Activated CD8-positive, alpha-beta T cell treated with anti-CD3 and anti-CD28 coated beads for 36 hours (primary cell): ENCODE measurements at regions not wholly inside any gene's neighbourhood (a gene's known extent, or its start where the extent isn't known, plus 50 kb on each side); places are given as distances from the start of the nearest gene placed in this dataset.

ENCODE experiments used
- ATAC-seq: fragments of 200-7000 bp; cut with Tn5 transposase; one replicate; pipeline ENCODE4 v1.10.0; 2021; ENCODE audit warnings: mild to moderate bottlenecking, moderate library complexity
- CTCF ChIA-PET: fragments of 350-600 bp; sonication (Branson Sonifier 250); formaldehyde crosslinking; loops from one replicate; lab custom pipeline; 2021; ENCODE audit warnings: antibody characterized with exemption; lab: Charles Lee
- POLR2A ChIA-PET: fragments of 350-600 bp; sonication (Branson Sonifier 250); formaldehyde crosslinking; loops from one replicate; lab custom pipeline; 2021; ENCODE audit warnings: antibody characterized with exemption; lab: Charles Lee
- DNase-seq: peaks from one replicate; pipeline ENCODE4 v3.0.0-alpha.2; 2020
- H3K27ac Mint-ChIP-seq: one replicate; pipeline ENCODE4 v1.8.0; 2021; ENCODE audit warnings: mild to moderate bottlenecking, mixed read lengths
- H3K27me3 Mint-ChIP-seq: one replicate; pipeline ENCODE4 v1.8.0; 2021; ENCODE audit warnings: mixed read lengths
- H3K36me3 Mint-ChIP-seq: one replicate; pipeline ENCODE4 v1.8.0; 2021; ENCODE audit warnings: low read depth, mixed read lengths
- H3K4me1 Mint-ChIP-seq: one replicate; pipeline ENCODE4 v1.8.0; 2021; ENCODE audit warnings: low read depth, mixed read lengths
- H3K4me3 Mint-ChIP-seq: one replicate; pipeline ENCODE4 v1.8.0; 2021; ENCODE audit warnings: mild to moderate bottlenecking, moderate library complexity, mixed read lengths
- H3K9me3 Mint-ChIP-seq: one replicate; pipeline ENCODE4 v1.8.0; 2021; ENCODE audit warnings: mixed read lengths
- intact Hi-C: fragments of 100-400 bp; cut with micrococcal nuclease; formaldehyde crosslinking; loops from one replicate; pipeline ENCODE4 v1.10.0; 2022
- TF ChIP-seq, protein P1 (sequence below): fragments of 200-600 bp; IDR thresholded peaks from one replicate; pipeline ENCODE4 v1.8.0; 2022; ENCODE audit warnings: antibody characterized with exemption, mild to moderate bottlenecking

DNA sequence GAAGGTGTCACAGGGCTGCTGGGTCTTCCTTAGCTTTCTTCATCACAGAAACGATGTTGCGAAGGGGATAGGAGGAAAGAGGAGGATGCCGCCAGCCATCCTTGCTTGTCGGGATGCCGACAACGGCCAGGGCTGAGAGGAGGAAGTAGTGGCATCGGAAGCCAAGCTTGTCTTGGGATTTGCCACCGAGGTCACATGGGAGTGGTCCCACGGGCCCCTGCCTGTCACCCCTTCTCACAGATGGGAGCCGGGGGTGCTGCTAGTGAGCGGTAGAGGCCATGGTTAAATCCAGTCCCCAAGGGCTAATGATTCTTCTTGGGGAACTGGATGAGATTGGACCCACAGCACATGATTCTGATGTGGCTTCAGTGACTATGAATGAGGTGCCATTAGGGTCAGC is 1375.8 kb downstream of the BRD1 start:
- Mint-ChIP-seq H3K4me1 (no peaks in the 10 kb centered on the region), H3K9me3 (no peaks in the 10 kb centered on the region), H3K27ac (no peak overlapping the region), H3K4me3 (no peak overlapping the region), H3K27me3 (no peaks in the 10 kb centered on the region), H3K36me3 (no peaks in the 10 kb centered on the region)
- ATAC-seq (no peak), DNase-seq (no peak)
- ChIA-PET POLR2A (no interaction called here), CTCF (no interaction called here)
- intact Hi-C loops: no loop called here
- TF ChIP-seq, protein P1, sequence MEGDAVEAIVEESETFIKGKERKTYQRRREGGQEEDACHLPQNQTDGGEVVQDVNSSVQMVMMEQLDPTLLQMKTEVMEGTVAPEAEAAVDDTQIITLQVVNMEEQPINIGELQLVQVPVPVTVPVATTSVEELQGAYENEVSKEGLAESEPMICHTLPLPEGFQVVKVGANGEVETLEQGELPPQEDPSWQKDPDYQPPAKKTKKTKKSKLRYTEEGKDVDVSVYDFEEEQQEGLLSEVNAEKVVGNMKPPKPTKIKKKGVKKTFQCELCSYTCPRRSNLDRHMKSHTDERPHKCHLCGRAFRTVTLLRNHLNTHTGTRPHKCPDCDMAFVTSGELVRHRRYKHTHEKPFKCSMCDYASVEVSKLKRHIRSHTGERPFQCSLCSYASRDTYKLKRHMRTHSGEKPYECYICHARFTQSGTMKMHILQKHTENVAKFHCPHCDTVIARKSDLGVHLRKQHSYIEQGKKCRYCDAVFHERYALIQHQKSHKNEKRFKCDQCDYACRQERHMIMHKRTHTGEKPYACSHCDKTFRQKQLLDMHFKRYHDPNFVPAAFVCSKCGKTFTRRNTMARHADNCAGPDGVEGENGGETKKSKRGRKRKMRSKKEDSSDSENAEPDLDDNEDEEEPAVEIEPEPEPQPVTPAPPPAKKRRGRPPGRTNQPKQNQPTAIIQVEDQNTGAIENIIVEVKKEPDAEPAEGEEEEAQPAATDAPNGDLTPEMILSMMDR: no peak

DNA sequence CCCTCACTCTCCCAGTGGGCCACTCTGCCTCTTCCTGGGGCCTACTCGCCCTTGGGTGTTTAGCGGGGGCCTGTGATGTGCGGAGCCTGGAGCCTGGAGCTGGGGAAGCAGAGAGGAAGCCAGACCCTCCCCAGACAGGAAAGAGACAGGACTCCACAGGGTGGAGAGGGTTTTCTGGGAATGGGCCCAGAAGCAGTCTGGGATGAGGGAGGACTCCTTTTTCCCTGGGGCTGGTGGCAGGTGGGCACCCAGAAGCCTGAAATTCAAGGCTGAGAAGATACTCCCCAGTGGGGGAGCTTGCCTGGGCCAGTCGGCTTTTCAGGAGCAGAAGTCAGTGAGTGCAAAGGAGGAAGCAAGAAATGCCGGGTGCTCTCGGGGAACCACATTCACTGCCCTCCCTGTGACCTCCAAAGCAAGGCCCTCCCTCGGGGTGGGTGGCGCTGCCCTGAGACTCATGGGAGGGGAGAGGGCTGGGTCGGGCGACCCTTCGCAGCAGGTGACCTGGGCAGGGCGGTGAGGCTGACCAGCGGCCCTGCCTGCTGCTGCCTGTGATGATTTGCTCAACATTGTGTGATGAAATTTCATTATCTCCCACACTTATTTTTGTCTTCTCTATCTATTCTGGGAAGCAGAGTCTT is 1377.4 kb downstream of the BRD1 start:
- intact Hi-C loops: no loop called here
- ChIA-PET CTCF (no interaction called here), POLR2A (no interaction called here)
- Mint-ChIP-seq H3K27me3 (no peaks in the 10 kb centered on the region), H3K9me3 (no peaks in the 10 kb centered on the region), H3K27ac (no peak overlapping the region), H3K4me1 (no peaks in the 10 kb centered on the region), H3K4me3 (no peak overlapping the region), H3K36me3 (no peaks in the 10 kb centered on the region)
- TF ChIP-seq, protein P1: no peak
- ATAC-seq (no peak), DNase-seq (no peak)

DNA sequence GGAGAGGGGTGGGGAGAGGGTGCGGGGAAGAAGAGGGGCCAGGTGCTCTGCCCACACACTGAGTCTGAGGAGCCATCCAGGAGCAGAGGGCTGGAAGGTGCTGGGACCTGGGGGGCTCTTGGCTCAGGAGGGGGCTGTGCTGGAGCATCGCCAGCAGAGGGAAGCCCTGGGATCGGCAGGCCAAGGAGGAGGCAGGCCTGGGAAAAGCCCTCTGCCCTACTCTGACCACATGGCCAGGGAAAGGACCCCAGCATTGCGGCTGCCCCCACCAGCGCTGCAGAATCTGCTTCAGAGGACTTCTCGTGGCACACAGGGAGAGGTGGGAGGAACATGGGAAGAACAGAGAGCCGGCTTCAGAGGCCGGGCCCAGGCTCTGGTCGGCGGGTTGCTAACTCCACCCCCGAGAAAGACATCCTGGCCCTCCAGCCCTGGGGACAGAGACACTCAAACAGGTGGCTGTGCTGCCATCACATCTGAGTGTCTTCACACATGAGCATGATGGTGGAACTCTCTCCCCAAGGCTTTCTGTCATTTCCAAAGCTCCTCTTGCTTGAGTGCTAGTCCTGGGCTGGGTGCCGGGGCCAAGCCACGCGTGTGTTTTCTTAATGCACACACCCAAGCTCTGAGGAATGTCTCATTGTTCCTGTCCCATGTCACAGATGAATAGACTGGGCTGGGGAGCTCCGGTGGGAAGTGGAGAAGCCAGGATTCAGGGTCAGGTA is 1378.0 kb downstream of the BRD1 start:
- ChIA-PET CTCF (no interaction called here), POLR2A (no interaction called here)
- ATAC-seq: no peak
- Mint-ChIP-seq H3K4me3 (no peak overlapping the region), H3K27ac (no peak overlapping the region), H3K27me3 (no peaks in the 10 kb centered on the region), H3K9me3 (no peaks in the 10 kb centered on the region), H3K4me1 (no peaks in the 10 kb centered on the region), H3K36me3 (no peaks in the 10 kb centered on the region)
- intact Hi-C loops: no loop called here
- TF ChIP-seq, protein P1: no peak
- no peak for DNase-seq

DNA sequence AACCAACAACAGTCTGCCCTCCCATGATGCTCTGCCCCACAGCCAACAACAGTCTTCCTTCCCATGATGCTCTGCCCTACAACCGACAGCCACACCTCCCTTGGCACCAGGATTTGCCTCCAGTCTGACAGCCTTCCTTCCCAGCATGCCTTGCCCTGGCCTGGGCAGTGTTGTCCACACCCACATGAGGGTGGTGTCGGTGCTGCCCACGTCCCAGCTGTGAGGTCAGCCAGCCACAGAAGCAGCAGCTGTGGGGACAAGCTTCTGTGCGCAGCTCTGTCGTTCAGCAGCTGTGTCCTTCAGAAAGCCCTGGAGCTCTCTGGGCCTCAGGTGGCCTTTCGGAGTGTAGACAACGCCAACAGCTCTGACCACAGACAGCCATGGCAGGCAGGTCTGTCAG is 1378.9 kb downstream of the BRD1 start:
- TF ChIP-seq, protein P1: no peak

DNA sequence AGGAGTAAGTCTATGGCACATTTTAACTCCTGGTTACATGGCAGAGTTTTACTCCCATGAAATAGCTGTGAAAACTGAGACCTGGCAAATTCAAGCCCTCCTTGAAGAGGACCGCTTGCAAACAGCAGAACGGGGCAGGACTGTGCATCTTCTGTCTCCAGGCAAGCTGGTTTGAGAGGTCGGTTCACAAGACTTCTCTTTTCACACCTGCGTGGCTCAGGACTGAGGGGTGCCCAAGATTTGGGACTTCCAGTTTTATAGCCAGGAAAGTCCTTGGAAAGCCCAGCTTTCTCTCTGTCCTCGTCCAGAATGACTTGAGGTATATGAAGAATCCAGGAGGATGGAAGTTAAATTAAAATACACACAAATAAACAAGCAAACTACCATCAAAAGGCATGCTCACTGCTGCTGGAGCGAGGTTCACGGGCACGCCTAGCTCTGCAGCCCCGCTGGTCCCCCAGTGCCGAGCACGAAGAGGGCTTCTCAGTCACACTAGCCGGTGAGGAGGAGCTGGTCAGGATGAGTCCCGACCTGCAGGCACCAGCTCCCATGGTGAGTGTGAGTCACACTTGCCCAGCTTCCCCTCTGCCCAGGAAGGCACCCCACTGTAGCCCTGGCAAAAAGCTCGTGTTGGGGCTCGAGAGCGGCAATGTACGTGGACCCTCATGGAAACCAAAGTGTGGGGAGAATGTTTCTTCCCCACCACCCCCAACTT is 1382.4 kb downstream of the BRD1 start:
- TF ChIP-seq, protein P1: no peak
- intact Hi-C loops: no loop called here
- Mint-ChIP-seq H3K4me3 (no peak overlapping the region), H3K27ac (no peak overlapping the region), H3K27me3 (no peaks in the 10 kb centered on the region), H3K4me1 (no peaks in the 10 kb centered on the region), H3K36me3 (no peaks in the 10 kb centered on the region), H3K9me3 (no peaks in the 10 kb centered on the region)
- ChIA-PET CTCF (no interaction called here), POLR2A (no interaction called here)
- DNase-seq: no peak
- no peak for ATAC-seq

More for the DNA sequence above, 1378.9 kb downstream of the BRD1 start:
- H3K27ac Mint-ChIP-seq: no peak overlapping the region
- H3K9me3 Mint-ChIP-seq: no peaks in the 10 kb centered on the region
- H3K4me3 Mint-ChIP-seq: no peak overlapping the region
- H3K27me3 Mint-ChIP-seq: no peaks in the 10 kb centered on the region
- ChIA-PET POLR2A (no interaction called here), CTCF (no interaction called here)
- H3K36me3 Mint-ChIP-seq: no peaks in the 10 kb centered on the region
- intact Hi-C loops: no loop called here
- no peak for ATAC-seq
- DNase-seq: no peak
- H3K4me1 Mint-ChIP-seq: no peaks in the 10 kb centered on the region
